ENCODE measurements at regions not wholly inside any gene's neighbourhood (a gene's known extent, or its start where the extent isn't known, plus 50 kb on each side); places are given as distances from the start of the nearest gene placed in this dataset.

DNA sequence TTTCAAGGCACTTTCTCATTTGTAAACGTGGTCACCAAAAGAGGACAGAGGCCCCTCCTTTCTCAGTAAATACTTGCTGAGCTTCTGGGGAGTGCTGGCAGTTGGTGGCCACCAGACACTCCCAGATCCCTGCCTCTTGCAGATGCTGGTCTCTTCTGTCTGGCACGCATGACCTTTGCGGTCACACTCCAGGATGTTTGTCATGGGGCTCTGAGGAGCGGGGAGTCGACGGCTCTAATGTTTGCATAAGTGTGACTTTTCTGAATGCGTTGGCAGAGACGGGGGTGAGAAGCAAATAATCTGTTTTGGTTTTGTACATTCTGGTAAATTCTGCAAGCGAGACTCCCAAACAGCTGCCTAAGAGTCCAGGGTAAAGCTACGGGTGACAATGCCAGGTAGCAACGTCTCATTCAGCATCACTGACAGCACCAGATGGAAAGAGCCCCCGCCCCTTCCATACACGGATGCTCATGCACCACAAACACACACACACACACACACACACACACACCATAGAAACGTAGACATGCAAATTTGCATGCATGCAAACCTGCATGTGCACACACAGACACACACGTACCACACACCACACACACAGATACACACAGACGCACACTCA lies 101.1 kb downstream of the YTHDF1 start:
- DNase-seq: no peak

DNA sequence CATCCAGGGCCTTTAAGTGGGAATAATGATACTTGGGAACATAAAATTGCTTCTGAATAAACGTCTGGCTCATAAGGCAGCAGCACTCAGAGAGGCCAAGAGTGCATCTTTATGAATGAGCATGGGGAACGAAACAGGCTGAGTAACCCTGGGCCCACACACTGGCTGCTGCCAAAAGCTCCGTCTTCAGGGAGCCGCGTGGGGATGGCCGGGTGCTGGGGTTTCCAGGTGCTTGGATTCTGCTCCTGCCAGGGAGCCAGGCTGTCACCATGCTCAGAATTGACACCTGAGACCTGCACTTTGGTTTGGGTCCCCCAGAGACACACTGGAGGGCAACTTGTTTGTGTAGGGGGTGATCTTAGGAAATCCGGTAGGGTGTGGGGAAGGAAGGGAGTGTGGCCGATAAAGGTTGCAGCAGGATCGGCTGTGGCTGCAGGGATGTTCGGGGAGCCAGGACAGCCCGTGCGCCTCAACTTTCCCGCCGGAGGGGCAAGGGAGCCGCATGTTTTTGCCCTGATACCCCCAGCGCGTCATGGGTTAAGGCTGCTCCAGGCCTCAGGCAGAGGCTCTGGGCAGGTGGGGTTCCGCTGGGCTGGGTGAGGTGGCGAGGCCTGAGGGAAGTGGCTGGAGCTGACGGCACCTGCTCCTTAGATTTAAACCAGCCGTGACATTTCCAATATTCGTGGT lies 101.8 kb downstream of the YTHDF1 start:
- no peak for DNase-seq

DNA sequence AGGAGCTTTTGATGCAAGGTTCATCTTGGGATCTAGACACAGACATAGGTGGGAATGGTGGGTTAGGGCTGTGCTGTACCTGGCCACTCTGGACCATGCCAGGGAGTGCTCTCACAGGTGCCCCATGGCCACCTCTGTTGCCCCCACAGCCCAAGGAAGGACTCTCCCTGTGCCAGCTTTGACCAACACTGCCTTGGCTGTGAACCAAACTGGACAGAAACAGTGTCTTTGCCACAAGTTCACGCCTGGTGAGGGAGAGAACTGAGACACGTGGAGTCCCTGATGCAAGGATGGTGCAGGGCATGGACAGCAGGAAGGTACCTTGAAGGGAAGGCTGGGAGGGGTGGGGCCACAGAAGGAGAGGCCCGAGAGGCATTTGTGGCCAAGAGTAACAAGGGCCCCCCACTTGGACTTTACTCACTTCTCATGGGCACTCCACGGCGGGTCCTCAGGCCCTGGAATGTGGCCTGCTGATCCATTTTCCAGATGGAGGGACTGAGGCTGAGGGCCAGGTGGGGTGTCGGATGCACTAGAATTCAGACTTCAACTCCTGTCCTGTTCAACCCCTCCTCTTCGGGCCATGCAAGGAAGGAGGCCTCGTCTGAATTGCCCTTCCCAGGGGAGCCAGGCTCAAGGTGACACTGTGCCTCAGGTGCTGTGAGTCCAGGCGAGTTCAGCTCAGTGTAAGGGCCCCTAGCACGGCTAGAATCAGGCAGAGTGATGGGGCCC lies 103.3 kb downstream of the YTHDF1 start:
- no peak for DNase-seq

DNA sequence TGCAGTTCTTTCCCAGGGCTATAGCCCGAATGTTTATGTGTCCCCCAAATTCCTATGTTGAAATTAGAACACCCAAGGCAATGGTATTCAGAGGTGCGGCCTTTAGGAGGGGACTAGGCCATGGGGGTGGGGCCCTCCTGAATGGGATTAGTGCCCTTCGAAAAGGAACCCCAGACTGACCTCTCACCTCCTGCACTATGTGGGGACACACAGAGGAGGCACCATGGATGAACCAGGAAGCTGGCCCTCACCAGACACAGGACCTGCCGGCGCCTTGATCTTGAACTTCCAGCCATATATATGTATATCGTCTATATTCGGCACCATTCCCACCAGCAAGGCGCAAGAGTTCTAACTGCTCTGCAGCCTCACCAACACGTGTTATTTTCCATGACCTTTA lies 101.5 kb upstream of the BHLHE23 start:
- DNase-seq: no peak

DNA sequence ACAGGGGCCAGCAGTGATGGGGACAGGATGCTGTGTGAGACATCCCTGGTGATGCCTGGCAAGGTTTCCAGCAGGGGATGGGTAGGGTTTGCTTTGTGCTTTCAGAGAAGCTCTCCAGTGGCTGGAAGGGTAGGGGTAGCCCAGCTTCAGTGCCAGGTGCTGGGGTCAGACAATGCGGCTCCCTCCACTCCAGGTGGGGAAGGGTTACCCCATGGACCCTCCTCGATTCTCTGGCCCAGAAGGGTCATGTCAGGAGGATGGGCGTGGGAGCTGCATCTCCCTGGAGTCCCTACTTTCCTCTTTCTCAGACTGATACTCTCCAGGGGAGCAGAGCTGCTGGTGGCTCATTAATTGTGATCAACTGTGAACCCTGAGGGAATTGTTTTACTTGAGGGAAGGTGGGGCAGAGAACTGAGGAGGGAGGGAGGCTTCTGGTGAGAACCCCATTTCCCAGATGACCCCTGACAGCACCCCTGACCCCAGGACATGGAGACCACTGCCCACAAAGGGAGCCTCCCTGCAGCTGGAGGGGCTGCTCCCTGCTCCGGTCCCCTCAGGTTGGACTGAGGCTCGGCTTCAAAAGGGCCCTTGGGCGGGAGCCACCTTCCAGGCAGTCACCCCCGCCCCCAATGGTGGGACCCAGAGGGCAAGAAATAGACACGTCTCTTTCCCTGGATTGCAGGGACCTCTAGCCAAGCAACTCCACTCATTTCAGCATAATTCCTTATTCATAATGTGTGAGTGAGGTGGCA lies 100.9 kb upstream of the BHLHE23 start:
- DNase-seq: no peak

- no peak for DNase-seq
Measured at GRCh38 chr20:63106765-63107448, 100.1 kb upstream of the BHLHE23 start.

- no peak for DNase-seq
Measured at GRCh38 chr20:63106108-63106764, 99.5 kb upstream of the BHLHE23 start.

- DNase-seq: no peak
Measured at GRCh38 chr20:63105211-63106107, 98.7 kb upstream of the BHLHE23 start.

DNA sequence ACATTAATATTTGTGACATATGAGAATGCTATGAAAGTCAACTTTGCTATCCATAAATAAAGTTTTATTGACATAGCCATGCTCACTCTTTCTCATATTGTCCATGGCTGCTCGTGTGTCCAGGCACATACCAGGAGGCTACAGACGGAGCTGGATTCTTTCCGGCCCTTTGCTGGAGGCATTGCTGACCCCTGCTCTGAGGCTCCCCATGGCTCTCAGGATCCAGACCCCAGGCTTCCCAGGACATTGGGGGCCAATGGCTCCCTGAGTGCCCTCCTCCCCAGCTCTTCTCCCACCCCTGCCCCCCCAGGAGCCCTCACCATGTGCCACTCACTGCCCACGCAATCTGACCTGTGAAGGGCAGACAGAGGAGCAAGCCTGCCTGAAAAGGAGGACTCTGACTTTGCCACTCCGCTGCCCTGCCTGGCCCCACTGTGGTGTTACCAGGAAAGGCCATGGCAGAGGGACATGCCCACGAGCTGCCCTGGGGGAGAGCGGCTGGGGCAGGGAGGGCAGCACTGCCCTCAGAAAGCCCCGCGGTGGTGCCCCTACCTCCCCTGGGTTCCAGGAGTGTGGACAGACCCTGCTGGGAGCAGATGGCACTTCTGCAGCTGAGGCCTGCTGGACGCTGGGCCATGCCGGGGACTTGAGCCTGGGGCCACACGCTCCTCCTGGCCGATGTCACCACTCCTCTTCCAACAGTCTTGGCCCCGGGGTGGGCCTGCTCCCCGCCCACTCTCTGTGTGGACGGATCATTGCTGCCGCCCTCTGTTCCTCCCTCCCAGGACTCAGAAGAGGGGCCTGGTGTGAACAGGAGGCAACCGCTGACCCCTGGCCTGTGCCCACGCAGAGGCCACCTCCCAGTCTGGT lies 97.8 kb upstream of the BHLHE23 start:
- no peak for DNase-seq

- no peak for DNase-seq
Measured at GRCh38 chr20:63103402-63104311, 96.9 kb upstream of the BHLHE23 start.

DNA sequence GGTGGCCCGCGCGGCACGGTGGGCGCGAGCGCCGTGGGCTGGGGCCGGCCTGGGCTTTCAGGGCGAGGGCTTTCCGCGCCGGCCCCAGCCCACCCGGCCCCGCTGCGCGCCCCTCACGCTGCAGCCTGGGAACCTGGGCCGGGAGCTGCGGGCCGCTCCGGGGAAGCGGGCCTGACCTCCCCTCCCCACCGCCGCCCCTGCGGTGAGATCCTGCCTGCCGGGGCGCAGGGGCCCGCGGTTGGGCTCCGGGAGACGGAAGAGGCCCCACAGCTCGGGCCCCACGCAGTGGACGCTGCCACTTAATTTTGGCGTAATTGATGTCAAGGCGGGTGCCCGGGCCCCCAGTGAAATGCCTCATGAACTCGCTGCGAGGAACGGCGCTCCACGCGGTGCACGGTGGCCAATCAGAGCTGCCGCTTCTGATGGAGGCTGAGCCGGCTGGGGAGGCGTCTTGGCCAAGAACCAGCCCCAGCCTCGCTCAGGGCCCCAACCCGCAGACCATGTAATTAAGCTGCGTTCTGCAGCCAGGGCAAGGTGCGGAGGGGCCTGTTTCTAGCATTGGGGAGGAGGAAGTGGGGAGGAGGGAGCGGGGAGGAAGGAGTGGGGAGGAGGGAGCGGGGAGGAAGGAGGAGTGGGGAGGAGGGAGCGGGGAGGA lies 96.1 kb upstream of the BHLHE23 start:
- DNase-seq: peak; percentile 26

- no peak for DNase-seq
Measured at GRCh38 chr20:63101781-63102720, 95.3 kb upstream of the BHLHE23 start.

GRCh38 chr20:63100926-63101699 lies 94.3 kb upstream of the BHLHE23 start:
- DNase-seq: no peak

GRCh38 chr20:63100174-63100925 lies 93.6 kb upstream of the BHLHE23 start:
- DNase-seq: no peak

DNA sequence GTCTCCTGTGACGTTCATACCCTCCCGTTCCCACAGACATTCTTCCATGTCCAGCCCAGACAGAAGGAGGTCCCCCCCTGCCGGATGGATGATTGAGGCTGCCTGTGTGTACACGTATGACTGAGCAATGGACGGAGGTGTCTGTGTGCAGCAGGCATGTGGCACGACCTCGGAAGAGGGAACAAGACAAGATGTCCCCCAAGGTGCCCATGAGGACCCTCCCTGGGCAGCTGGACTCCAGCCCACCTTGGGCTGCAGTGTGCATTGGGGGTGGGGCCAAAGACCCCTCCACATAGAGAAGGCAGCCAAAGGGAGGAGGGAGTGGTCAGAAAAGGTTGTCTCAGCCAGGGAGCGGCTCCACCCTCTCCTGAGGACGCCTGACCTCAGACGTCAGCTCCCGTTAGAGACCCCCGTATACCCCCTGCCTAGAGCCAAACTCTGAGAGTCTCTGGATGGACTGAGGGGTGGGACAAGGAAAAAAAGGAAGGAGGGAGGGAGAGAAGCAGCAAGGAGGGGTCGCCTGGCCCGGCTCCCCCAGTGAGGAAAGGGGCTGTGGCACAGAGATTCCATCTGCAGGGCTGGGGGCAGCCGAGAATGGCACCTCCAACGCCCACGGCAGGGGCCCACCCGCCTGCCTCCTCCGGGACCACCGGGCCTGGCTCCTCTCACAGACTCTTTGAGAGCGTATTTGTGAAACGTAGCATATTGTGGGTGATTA lies 92.9 kb upstream of the BHLHE23 start:
- no peak for DNase-seq
